WTC11 (cell line): ENCODE measurements at regions not wholly inside any gene's neighbourhood (a gene's known extent, or its start where the extent isn't known, plus 50 kb on each side); places are given as distances from the start of the nearest gene placed in this dataset.

Experiments
- ATAC-seq: fragments of 200-7000 bp; cut with Tn5 transposase; 2 replicates; pipeline ENCODE4 v1.10.0; 2021; ENCODE audit warnings: mild to moderate bottlenecking, moderate library complexity
- CTCF ChIA-PET: fragments of 300-600 bp; sonication (Branson Sonifier 250); formaldehyde crosslinking; loops from one replicate; lab custom pipeline; 2021; ENCODE audit warnings: antibody characterized with exemption; lab: Charles Lee
- POLR2A ChIA-PET: fragments of 350-600 bp; sonication (Branson Sonifier 250); formaldehyde crosslinking; loops from one replicate; lab custom pipeline; 2021; ENCODE audit warnings: antibody characterized with exemption; lab: Charles Lee
- DNase-seq: peaks from one replicate; pipeline ENCODE4 v3.0.0; 2021; ENCODE audit warnings: low spot score
- H3K27ac Mint-ChIP-seq: 2 replicates; pipeline ENCODE4 v1.8.0; 2021; ENCODE audit warnings: mixed read lengths
- H3K27me3 Mint-ChIP-seq: 2 replicates; pipeline ENCODE4 v1.8.0; 2021; ENCODE audit warnings: low read depth, mild to moderate bottlenecking, moderate library complexity, mixed read lengths
- H3K36me3 Mint-ChIP-seq: 2 replicates; pipeline ENCODE4 v1.8.0; 2021; ENCODE audit warnings: mixed read lengths
- H3K4me1 Mint-ChIP-seq: 2 replicates; pipeline ENCODE4 v1.8.0; 2022; ENCODE audit warnings: mixed read lengths
- H3K4me3 Mint-ChIP-seq: 2 replicates; pipeline ENCODE4 v1.8.0; 2021; ENCODE audit warnings: mild to moderate bottlenecking, moderate library complexity, mixed read lengths
- H3K9me3 Mint-ChIP-seq: 2 replicates; pipeline ENCODE4 v1.8.0; 2021; ENCODE audit warnings: mixed read lengths
- CREB1 ChIP-seq: sonication (generic); formaldehyde crosslinking; IDR thresholded peaks from 2 replicates; pipeline ENCODE4 v1.8.0; 2023; ENCODE audit warnings: mild to moderate bottlenecking, missing genetic modification reagents
- FOXK1 ChIP-seq: sonication (generic); formaldehyde crosslinking; IDR thresholded peaks from 2 replicates; pipeline ENCODE4 v1.8.0; 2022; ENCODE audit warnings: mild to moderate bottlenecking, moderate library complexity, missing genetic modification reagents
- HMGXB4 ChIP-seq: sonication (generic); formaldehyde crosslinking; IDR thresholded peaks from 2 replicates; pipeline ENCODE4 v1.8.1; 2023; ENCODE audit warnings: mild to moderate bottlenecking, moderate library complexity, missing genetic modification reagents
- IRF1 ChIP-seq: sonication (generic); formaldehyde crosslinking; IDR thresholded peaks from 2 replicates; pipeline ENCODE4 v1.8.0; 2023; ENCODE audit warnings: missing genetic modification reagents
- IRF2 ChIP-seq: sonication (generic); formaldehyde crosslinking; IDR thresholded peaks from 2 replicates; pipeline ENCODE4 v1.8.0; 2022; ENCODE audit warnings: low read depth, missing genetic modification reagents, borderline replicate concordance
- JUN ChIP-seq: sonication (generic); formaldehyde crosslinking; IDR thresholded peaks from 2 replicates; pipeline ENCODE4 v1.8.0; 2023; ENCODE audit warnings: mild to moderate bottlenecking, missing genetic modification reagents
- MYBL2 ChIP-seq: sonication (generic); formaldehyde crosslinking; IDR thresholded peaks from 2 replicates; pipeline ENCODE4 v1.8.1; 2023; ENCODE audit warnings: mild to moderate bottlenecking, moderate library complexity, missing genetic modification reagents
- NFYB ChIP-seq: sonication (generic); formaldehyde crosslinking; conservative IDR thresholded peaks from 2 replicates; pipeline ENCODE4 v1.8.0; 2022; ENCODE audit warnings: low read depth, missing genetic modification reagents
- NR1H2 ChIP-seq: sonication (generic); formaldehyde crosslinking; IDR thresholded peaks from 2 replicates; pipeline ENCODE4 v1.9.0; 2021; ENCODE audit warnings: mild to moderate bottlenecking, moderate library complexity, missing genetic modification reagents
- NR3C1 ChIP-seq: sonication (generic); formaldehyde crosslinking; conservative IDR thresholded peaks from 2 replicates; pipeline ENCODE4 v1.8.1; 2023; ENCODE audit warnings: low read depth, mild to moderate bottlenecking, missing genetic modification reagents
- SOX15 ChIP-seq: fragments of 250-450 bp; sonication (Bioruptor Pico); IDR thresholded peaks from 2 replicates; pipeline ENCODE4 v1.9.0; 2021; ENCODE audit warnings: mild to moderate bottlenecking
- SP1 ChIP-seq: sonication (generic); formaldehyde crosslinking; conservative IDR thresholded peaks from 2 replicates; pipeline ENCODE4 v1.8.1; 2022; ENCODE audit warnings: missing genetic modification reagents
- TEAD1 ChIP-seq: sonication (generic); formaldehyde crosslinking; IDR thresholded peaks from 2 replicates; pipeline ENCODE4 v1.8.0; 2022; ENCODE audit warnings: mild to moderate bottlenecking, missing genetic modification reagents
- ZNF396 ChIP-seq: fragments of 250-450 bp; sonication (Bioruptor Pico); IDR thresholded peaks from 2 replicates; pipeline ENCODE4 v1.8.0; 2021; ENCODE audit warnings: mild to moderate bottlenecking, moderate library complexity, borderline replicate concordance
- TF ChIP-seq, protein P1 (sequence below): sonication (generic); formaldehyde crosslinking; IDR thresholded peaks from 2 replicates; pipeline ENCODE4 v1.8.0; 2022; ENCODE audit warnings: missing genetic modification reagents
- TF ChIP-seq, protein P2 (sequence below): fragments of 250-450 bp; sonication (Bioruptor Pico); IDR thresholded peaks from 2 replicates; pipeline ENCODE4 v1.9.0; 2021; ENCODE audit warnings: mild to moderate bottlenecking, borderline replicate concordance
- TF ChIP-seq, protein P3 (sequence below): sonication (generic); formaldehyde crosslinking; IDR thresholded peaks from 2 replicates; pipeline ENCODE4 v1.8.1; 2023; ENCODE audit warnings: mild to moderate bottlenecking, missing genetic modification reagents
- TF ChIP-seq, protein P4 (sequence below): sonication (generic); formaldehyde crosslinking; IDR thresholded peaks from 2 replicates; pipeline ENCODE4 v1.8.0; 2022; ENCODE audit warnings: mild to moderate bottlenecking, missing genetic modification reagents
- TF ChIP-seq, protein P5 (sequence below): sonication (generic); formaldehyde crosslinking; IDR thresholded peaks from 2 replicates; pipeline ENCODE4 v1.8.1; 2022; ENCODE audit warnings: mild to moderate bottlenecking, moderate library complexity, missing genetic modification reagents

GRCh38 chr2:52139241-52139640 lies 1107.3 kb upstream of the NRXN1 start (continued):
- TF ChIP-seq, protein P1, sequence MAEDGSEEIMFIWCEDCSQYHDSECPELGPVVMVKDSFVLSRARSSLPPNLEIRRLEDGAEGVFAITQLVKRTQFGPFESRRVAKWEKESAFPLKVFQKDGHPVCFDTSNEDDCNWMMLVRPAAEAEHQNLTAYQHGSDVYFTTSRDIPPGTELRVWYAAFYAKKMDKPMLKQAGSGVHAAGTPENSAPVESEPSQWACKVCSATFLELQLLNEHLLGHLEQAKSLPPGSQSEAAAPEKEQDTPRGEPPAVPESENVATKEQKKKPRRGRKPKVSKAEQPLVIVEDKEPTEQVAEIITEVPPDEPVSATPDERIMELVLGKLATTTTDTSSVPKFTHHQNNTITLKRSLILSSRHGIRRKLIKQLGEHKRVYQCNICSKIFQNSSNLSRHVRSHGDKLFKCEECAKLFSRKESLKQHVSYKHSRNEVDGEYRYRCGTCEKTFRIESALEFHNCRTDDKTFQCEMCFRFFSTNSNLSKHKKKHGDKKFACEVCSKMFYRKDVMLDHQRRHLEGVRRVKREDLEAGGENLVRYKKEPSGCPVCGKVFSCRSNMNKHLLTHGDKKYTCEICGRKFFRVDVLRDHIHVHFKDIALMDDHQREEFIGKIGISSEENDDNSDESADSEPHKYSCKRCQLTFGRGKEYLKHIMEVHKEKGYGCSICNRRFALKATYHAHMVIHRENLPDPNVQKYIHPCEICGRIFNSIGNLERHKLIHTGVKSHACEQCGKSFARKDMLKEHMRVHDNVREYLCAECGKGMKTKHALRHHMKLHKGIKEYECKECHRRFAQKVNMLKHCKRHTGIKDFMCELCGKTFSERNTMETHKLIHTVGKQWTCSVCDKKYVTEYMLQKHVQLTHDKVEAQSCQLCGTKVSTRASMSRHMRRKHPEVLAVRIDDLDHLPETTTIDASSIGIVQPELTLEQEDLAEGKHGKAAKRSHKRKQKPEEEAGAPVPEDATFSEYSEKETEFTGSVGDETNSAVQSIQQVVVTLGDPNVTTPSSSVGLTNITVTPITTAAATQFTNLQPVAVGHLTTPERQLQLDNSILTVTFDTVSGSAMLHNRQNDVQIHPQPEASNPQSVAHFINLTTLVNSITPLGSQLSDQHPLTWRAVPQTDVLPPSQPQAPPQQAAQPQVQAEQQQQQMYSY (CRISPR knock-in tag) = no peak
- TF ChIP-seq FOXK1 (CRISPR knock-in tag) (no peak), JUN (CRISPR knock-in tag) (no peak), NR3C1 (CRISPR knock-in tag) (no peak)

- CTCF ChIA-PET = no interaction called here
- H3K27ac Mint-ChIP-seq = no peak overlapping the region
- POLR2A ChIA-PET = no interaction called here
- H3K36me3 Mint-ChIP-seq = peaks cover 20% of the 10 kb centered on the region
- ATAC-seq = no peak
- H3K9me3 Mint-ChIP-seq = peaks cover 26% of the 10 kb centered on the region
- no peak for TF ChIP-seq MYBL2 (CRISPR knock-in tag)
- no peak for TF ChIP-seq TEAD1 (CRISPR knock-in tag)
- no peak for TF ChIP-seq ZNF396 (CRISPR knock-in tag)
- TF ChIP-seq, protein P2, sequence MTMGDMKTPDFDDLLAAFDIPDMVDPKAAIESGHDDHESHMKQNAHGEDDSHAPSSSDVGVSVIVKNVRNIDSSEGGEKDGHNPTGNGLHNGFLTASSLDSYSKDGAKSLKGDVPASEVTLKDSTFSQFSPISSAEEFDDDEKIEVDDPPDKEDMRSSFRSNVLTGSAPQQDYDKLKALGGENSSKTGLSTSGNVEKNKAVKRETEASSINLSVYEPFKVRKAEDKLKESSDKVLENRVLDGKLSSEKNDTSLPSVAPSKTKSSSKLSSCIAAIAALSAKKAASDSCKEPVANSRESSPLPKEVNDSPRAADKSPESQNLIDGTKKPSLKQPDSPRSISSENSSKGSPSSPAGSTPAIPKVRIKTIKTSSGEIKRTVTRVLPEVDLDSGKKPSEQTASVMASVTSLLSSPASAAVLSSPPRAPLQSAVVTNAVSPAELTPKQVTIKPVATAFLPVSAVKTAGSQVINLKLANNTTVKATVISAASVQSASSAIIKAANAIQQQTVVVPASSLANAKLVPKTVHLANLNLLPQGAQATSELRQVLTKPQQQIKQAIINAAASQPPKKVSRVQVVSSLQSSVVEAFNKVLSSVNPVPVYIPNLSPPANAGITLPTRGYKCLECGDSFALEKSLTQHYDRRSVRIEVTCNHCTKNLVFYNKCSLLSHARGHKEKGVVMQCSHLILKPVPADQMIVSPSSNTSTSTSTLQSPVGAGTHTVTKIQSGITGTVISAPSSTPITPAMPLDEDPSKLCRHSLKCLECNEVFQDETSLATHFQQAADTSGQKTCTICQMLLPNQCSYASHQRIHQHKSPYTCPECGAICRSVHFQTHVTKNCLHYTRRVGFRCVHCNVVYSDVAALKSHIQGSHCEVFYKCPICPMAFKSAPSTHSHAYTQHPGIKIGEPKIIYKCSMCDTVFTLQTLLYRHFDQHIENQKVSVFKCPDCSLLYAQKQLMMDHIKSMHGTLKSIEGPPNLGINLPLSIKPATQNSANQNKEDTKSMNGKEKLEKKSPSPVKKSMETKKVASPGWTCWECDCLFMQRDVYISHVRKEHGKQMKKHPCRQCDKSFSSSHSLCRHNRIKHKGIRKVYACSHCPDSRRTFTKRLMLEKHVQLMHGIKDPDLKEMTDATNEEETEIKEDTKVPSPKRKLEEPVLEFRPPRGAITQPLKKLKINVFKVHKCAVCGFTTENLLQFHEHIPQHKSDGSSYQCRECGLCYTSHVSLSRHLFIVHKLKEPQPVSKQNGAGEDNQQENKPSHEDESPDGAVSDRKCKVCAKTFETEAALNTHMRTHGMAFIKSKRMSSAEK (CRISPR knock-in tag) = no peak
- TF ChIP-seq, protein P3, sequence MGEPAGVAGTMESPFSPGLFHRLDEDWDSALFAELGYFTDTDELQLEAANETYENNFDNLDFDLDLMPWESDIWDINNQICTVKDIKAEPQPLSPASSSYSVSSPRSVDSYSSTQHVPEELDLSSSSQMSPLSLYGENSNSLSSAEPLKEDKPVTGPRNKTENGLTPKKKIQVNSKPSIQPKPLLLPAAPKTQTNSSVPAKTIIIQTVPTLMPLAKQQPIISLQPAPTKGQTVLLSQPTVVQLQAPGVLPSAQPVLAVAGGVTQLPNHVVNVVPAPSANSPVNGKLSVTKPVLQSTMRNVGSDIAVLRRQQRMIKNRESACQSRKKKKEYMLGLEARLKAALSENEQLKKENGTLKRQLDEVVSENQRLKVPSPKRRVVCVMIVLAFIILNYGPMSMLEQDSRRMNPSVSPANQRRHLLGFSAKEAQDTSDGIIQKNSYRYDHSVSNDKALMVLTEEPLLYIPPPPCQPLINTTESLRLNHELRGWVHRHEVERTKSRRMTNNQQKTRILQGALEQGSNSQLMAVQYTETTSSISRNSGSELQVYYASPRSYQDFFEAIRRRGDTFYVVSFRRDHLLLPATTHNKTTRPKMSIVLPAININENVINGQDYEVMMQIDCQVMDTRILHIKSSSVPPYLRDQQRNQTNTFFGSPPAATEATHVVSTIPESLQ (CRISPR knock-in tag) = no peak
- TF ChIP-seq, protein P4, sequence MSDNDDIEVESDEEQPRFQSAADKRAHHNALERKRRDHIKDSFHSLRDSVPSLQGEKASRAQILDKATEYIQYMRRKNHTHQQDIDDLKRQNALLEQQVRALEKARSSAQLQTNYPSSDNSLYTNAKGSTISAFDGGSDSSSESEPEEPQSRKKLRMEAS (CRISPR knock-in tag) = no peak
- H3K4me3 Mint-ChIP-seq = no peak overlapping the region
- no peak for DNase-seq
- H3K4me1 Mint-ChIP-seq = no peaks in the 10 kb centered on the region
- no peaks in the 10 kb centered on the region for H3K27me3 Mint-ChIP-seq
These were observed 1103.3 kb upstream of the NRXN1 start for GRCh38 chr2:52135235-52135634.

GRCh38 chr2:52128081-52128480 lies 1096.1 kb upstream of the NRXN1 start:
- Mint-ChIP-seq H3K27ac (no peak overlapping the region; the same call in 1 of the 2 replicates), H3K4me3 (no peak overlapping the region), H3K9me3 (peaks cover 51% of the 10 kb centered on the region), H3K36me3 (peaks cover 44% of the 10 kb centered on the region), H3K27me3 (no peaks in the 10 kb centered on the region), H3K4me1 (peaks cover 27% of the 10 kb centered on the region)
- CTCF ChIA-PET = no interaction called here
- DNase-seq (no peak), ATAC-seq (no peak)
- POLR2A ChIA-PET = no interaction called here
- no peak for TF ChIP-seq IRF1
- TF ChIP-seq IRF2 (CRISPR knock-in tag) = no peak
- TF ChIP-seq NR1H2 = no peak
- TF ChIP-seq SOX15 (CRISPR knock-in tag) = no peak
- TF ChIP-seq HMGXB4 = no peak
- no peak for TF ChIP-seq NFYB
- no peak for TF ChIP-seq ZNF396 (CRISPR knock-in tag)
- TF ChIP-seq SP1 (CRISPR knock-in tag) = no peak
- no peak for TF ChIP-seq CREB1 (CRISPR knock-in tag)
- TF ChIP-seq MYBL2 (CRISPR knock-in tag) = no peak
- TF ChIP-seq, protein P5, sequence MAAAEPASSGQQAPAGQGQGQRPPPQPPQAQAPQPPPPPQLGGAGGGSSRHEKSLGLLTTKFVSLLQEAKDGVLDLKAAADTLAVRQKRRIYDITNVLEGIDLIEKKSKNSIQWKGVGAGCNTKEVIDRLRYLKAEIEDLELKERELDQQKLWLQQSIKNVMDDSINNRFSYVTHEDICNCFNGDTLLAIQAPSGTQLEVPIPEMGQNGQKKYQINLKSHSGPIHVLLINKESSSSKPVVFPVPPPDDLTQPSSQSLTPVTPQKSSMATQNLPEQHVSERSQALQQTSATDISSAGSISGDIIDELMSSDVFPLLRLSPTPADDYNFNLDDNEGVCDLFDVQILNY = no peak
